ENCODE measurements at regions not wholly inside any gene's neighbourhood (a gene's known extent, or its start where the extent isn't known, plus 50 kb on each side); places are given as distances from the start of the nearest gene placed in this dataset.
A peak's percentile ranks its signal among the peaks of the same experiment; 100 is the strongest.
"Not testable (repeated sequence)": the region's sequence is repeated elsewhere in the genome, so short reads cannot be mapped to it uniquely, and the experiment has no call there.

DNA sequence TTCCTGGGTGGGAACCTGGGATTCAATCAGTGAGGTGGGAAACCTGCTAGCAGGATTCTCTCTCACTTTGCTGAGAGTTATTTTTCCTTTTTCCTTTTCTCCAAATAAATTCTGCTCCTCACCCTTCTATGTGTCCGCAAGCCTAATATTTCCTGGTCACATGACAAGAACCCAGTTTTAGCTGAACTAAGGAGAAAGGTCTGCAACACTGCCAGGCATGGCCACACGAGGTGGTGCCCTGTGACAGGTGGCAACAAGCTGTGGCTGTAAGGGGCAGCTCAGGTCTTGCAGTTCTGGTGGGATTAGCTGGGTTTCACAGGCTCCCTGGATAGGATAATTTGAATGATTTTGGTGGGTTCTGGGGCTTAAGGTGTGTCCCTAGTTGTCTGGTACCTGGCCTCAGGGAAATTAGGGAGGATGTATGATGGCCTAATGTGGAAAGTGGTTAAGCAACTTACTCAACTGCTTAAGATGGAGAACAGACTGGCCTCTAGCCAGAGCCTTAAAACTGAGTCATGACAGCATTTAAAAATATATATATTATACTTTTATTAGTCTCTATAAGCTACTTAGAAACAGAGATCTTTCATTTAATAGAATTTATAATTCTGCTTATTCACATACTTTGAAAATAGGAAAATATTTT lies 215.0 kb downstream of the IL15 start:
- DNase-seq (ENCODE audit: low read depth) = peak; percentile 21

DNA sequence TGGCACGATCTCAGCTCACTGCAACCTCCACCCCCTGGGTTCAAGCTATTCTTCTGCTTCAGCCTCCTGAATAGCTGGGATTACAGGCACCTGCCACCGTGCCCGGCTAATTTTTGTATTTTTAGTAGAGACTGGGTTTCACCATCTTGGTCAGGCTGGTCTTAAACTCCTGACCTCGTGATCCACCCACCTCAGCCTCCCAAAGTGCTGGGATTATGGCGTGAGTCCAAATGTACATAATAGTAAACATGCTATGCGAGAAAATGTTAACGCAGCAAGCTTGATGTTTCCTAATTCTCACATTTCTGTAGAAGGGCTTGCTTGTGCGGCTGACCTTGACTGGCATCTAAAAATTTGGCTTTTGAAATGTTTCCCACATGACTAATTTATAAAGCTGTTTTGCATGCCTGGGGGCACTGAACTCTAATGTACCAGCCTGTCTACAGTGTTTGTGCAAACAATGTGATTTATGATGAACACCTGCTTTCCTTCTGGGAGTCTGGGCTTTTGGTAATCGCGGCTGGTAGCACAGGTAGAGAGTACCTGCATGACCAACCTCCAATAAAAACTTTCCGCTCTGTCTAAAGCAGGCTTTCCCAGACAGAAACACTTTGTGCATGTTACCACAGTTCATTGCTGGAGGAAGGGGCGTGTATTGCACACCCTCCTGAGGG lies 216.8 kb downstream of the IL15 start:
- peak; percentile 93 for DNase-seq (ENCODE audit: low read depth)

DNA sequence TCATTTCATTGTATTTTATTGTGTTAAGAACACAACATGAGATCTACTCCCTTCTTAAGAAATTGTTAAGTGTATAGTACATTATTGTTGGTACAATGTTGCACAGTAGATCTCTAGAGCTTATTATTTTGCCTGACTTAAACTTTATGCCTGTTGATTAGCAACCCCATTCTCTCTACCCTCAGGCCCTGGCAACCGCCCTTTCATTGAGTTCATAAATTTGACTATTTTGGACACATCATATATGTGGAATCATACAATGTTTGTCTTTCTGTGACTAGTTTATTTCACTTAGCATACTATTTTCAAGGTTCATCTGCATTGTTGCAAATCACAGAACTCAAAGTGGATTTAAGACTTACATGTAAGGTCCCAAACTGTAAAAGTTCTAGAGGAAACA lies 222.1 kb downstream of the IL15 start:
- DNase-seq (ENCODE audit: low read depth) = no peak

DNA sequence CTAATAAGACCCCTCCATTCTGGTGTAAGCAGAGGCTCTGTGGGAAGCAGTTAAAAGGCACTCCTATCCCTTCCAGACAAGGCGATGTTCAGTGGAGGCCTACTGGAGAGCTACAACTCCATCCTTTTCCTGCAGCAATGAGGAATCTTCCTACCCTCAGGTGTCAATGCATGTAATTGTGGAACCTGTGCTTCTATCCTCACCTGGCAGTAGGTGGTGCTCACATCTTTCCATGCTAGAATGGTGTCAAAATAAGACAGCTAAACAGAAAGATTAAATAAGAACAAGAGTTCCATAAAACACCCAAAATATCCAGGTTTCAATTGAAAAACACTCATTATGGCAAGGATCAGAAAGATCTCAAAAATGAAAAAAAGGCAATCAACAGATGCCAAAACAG lies 224.6 kb downstream of the IL15 start:
- peak; percentile 26 for DNase-seq (ENCODE audit: low read depth)

DNA sequence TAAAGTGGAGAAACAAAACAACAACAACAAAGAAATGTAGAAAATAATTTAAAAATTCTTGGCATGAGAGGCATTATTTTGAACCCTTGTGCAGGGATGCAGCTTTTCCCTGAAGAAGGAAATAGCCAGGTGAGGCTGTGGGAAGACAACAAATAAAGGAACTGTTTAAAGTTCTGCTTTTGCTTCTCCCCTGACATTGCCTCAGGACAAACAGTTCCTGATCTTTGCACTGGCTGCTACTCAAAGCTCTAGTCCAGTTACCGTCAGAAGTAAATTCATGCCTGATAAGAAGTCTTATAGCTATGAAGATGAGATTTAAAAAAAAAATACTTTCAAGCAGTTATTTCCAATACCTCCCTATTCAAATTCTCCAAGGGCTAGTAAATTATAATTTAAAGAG lies 233.8 kb downstream of the IL15 start:
- DNase-seq (ENCODE audit: low read depth) = no peak

DNA sequence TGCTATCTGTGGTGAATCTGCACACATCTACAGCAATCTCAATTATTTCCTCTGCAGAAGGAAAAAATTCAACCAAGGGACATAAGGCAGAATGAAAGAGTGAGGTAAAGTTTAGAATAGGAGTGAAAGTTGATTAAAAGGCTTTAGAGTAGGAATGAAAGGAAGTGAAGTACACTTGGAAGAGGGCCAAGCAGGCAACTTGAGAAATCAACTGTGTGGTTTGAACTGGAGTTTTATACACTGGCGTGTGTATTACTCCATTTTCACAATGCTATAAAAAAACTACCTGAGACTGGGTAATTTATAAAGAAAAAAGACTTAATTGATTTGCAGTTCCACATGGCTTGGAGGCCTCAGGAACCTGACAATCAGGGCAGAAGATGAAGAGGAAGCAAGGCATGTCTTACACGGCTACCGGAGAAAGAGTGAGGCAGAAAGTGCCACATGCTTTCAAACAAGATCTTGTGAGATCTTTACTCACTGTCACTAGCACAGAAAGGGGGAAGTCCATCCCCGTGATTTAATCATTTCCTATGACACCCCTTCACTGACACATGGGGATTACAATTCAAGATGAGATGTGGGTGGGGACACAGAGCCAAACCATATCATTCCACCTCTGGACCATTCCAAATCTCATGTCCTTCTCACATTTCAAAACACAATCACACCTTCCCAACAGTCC lies 234.8 kb downstream of the IL15 start:
- peak; percentile 44 for DNase-seq (ENCODE audit: low read depth)

DNA sequence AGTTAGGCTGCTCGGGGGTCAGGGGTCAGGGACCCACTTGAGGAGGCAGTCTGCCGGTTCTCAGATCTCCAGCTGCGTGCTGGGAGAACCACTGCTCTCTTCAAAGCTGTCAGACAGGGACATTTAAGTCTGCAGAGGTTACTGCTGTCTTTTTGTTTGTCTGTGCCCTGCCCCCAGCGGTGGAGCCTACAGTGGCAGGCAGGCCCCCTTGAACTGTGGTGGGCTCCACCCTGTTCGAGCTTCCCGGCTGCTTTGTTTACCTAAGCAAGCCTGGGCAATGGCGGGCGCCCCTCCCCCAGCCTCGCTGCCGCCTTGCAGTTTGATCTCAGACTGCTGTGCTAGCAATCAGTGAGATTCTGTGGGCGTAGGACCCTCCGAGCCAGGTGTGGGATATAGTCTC lies 246.3 kb downstream of the IL15 start:
- not testable (repeated sequence) for DNase-seq (ENCODE audit: low read depth)

DNA sequence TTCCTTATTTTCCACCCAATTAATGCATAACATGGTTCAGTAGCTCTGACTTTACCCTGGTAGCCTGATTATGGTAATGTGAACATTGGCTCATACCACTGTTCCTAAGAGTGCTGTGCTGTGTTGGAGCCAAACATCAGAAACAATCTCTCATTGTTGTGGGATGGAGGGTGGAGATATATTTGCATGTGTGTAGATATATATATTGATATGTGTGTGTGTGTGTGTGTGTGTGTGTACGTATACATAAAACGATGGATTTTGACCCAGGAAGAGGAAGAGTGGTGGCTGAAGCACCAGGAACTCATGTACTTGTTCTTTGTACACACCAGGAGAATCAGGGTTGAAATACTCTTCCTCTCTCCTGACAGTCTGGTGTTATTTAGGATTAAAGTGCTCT lies 247.7 kb downstream of the IL15 start:
- DNase-seq (ENCODE audit: low read depth) = peak; percentile 54

DNA sequence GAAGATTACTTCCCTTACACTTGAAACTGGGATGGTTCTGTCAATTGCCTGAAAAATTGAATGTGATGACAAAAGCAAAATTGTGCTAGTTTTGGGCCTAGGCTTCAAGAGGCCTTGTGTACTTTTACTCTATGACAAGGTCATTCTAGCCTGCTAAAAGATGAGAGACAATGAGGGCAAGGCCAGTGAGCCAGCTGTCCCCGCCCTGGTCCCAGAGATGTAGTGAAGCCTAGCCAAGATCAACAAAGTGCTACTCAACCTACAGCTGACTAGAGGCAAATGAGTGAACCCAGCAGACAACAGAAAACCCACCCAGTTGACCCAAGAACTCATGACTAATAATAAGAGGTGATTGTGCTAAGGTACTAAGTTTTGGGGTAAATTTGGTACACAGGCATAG lies 248.7 kb downstream of the IL15 start:
- DNase-seq (ENCODE audit: low read depth) = no peak

DNA sequence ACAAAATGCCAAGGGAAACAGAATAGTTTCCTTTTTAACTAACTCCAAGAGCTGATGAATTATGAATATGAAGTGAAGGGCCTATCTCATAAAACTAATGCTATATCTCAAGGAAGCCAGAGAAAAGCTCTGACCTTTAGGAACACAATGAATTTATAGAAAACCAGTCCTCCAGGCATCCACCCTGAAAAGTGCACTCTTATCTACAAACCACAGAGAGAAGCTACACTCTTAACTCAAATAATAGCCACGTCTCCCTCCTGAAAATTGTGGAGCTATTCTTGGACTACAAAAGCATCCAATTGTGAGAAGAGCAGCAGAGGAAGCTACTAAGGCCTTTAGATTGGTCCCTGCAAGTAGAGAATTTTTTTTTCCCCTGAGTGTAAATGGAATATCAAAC lies 253.9 kb downstream of the IL15 start:
- no peak for DNase-seq (ENCODE audit: low read depth)

DNA sequence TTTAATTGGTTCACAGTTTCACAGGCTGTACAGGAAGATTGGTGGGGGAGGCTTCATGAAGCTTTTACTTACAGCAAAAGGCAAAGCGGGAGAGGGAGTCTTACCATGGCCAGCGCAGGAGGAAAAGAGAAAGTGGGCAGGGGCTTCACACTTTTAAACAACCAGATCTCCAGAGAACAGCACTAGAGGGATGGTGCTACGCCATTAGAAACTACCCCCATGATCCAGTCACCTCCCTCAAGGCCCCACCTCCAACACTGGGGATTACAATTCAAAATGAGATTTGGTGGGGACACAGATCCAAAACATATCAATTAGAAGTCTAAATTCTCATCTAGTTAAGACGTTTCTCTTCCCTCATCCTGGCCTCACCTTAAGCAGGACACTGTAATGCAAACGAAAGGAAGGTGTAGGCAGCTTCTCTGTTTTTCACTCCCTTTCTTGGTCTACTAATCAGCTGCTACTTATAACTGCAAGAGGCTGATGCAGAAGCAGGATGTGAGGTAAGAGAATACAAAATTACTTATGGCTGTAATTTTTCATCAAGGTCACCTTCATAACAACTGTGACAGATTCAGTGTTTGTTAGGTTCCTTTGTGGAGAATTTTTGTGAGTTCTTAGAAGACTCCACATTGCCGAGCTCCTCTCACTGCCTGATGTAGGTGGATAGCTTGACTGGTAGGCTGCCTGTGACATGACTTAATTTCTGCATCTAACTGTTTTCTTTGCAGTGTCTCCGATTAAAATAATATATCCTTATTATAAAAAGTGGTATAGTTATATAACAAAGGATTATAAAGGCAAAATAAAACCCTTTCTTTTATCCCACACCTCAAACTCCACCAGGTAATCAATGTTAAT lies 255.1 kb downstream of the IL15 start:
- DNase-seq (ENCODE audit: low read depth) = no peak

DNA sequence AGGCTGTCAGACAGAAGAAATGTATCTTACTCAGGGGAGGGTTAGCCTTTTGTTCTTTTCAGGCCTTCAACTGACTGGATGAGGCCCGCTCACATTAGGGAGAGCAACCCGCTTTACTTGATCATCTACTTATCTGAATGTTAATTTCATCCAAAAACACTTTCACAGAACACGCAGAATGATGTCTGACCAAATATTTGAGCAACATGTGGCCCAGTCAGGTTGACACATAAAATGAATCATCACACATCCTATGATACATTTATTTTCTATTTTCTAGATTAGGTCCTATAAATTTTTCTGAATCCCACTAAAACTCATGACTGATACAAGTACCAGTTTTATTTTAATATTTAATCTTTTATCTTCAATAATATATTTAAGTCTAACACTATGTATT lies 260.3 kb downstream of the IL15 start:
- DNase-seq (ENCODE audit: low read depth) = no peak

DNA sequence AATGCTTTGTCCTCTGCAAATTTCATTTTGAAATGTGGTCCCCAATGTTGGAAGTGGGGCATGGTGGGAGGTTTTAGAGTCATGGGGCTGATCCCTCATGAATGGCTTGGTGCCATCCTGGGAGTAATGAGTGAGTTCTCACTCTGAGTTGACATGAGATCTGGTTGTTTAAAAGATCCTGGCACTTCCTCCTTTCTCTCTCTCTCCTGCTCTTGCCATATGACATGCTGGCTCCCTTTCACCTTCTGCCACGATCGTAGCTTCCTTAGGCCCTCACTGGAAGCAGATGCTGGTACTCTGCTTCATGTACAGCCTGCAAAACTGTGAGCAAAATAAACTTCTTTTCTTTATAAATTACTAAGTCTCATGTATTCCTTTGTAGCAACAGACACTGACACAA lies 262.0 kb downstream of the IL15 start:
- no peak for DNase-seq (ENCODE audit: low read depth)

DNA sequence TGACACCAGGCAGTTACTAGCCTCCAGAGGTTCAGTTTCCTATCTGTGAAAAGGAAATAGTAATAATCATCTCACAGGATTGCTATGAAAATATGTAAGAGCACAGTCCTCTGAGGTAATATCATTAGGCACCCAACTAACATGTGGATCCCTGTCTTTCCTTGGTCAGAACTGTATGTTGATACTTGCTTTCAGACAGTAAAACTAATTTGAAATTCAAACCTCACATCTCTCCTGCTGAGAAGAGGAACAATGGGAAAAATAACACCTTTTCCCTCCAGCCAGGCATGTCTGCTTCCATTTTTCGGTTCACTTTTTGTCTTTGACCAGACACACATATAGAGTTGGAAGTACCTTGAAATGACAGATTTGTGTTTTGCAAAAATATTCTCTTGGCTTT lies 262.7 kb downstream of the IL15 start:
- DNase-seq (ENCODE audit: low read depth) = no peak

DNA sequence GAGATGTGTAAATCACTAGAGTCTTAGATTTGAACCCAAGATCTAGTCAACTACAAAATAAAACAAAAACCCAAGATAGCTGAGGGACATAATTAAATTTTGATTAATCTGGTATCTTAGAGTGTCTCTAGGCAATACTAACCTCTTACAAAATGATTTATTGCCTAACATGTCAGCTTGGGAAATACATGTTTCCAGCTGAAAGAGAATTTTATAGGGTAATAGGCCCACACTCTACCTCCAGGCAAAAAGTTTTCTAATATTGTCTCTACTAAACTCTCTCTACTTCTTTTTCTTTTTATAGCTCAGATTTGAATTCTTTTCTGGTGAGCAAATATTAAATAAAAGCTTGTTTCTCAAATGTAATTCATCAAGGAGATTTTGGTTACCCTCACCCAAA lies 263.2 kb downstream of the IL15 start:
- no peak for DNase-seq (ENCODE audit: low read depth)

DNA sequence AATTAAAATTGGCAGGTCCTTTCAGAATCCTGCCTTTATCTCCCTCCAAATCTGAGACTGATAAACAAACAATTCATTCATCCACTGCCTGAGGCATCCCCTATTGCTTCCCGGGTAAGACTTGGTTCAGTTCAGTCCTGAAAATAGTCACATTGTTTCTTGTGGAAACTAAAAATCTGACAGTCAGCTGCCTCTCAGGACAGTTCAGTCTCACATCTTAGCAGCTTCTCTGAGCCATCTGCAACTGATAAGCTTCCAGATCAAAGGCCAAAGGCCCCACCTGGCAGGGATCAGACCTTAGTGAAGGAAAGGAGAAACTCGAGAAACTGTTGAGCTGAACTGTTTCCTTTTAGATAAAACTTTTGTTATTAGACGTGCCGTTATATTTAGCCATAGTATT lies 264.5 kb downstream of the IL15 start:
- no peak for DNase-seq (ENCODE audit: low read depth)

DNA sequence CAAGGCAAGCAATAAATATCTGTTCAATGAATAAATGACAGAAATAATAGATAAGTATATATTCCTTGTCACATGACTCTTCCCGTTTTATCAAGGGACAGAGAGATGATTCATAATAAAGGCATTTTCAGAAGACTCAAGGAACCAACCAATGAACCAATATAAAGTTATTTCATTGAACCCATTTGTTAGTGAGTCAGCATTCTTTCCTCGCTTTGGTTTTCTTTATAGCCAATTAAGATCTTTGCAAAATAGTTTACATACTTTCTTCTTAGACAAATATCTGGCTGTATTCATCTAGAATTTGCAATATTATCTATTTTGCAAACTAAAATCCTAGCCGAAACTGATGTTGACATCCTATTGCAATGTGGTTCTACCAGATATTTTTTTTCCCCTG lies 269.4 kb downstream of the IL15 start:
- peak; percentile 67 for DNase-seq (ENCODE audit: low read depth)

DNA sequence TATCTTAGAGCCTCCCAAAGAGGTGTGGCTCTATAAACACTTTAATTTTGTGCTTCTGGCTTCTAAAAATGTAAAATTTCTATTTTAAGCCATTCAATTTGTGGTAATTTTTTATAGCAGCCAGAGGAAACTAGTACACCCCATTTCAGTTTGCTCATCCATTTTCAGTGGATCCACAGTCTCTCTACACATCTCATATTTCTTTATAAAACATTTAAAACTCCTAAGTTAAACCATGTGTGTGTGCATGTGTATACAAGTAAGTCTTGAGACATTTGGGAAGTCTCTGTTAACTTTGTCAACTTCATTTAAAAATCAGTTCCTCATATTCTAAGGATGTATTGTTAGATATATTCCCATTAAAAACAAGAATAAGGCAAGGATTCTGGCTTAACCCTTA lies 273.2 kb downstream of the IL15 start:
- no peak for DNase-seq (ENCODE audit: low read depth)

DNA sequence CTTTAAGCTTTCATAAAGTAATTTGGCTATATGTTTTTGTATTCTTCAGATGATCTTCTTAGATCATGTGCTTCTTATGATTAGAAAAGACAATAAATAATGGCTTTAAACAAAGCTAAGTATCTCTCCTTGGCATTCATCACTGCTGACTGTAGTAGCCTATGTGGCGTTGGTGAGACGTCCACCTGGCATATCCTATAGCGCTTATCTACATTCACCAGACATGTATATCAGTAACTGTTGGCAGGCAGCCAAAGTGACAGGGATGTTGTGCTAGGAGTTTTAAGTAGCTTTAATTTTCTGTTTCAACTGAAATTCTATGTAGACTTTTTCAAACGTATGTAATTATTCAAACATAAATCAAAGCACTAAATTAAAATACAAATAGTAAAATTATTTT lies 276.4 kb downstream of the IL15 start:
- DNase-seq (ENCODE audit: low read depth) = no peak

DNA sequence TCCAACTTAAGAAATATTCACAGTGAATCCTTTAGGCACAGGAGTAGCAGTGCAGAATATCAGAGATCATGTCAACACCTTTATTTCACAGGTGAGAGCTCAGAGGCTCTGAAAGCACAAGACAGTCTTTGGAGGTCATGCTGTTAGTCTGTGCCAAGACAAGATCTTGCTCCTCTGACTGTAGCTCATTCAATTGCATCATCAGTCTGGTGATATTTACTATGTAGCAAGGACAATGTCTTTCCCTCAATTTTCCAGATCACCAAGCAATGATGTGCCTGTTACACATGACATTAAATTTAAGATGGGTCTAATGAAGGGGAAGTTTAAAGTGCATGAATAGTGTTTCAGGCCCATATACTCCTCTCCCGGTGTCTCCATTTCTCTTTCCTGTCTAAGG lies 277.5 kb downstream of the IL15 start:
- peak; percentile 74 for DNase-seq (ENCODE audit: low read depth)

DNA sequence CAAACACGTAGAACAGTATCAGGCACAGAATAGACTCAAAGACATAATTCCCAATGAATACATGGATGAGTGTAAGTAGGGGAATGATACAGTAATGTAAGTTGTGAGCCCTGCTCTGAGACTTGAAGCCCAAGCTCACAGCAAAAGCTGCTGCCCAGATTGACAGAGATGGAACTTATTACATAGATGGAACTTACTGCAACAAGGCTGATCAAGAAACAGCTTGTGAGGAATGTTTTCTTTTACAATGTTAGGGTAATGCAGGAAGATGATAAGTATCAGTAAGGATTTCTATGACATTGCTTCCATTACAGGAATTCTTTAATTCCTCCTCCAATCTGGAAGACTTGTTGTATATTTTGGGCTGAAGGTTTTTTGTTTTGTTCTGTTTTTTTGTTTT lies 278.4 kb downstream of the IL15 start:
- no peak for DNase-seq (ENCODE audit: low read depth)

DNA sequence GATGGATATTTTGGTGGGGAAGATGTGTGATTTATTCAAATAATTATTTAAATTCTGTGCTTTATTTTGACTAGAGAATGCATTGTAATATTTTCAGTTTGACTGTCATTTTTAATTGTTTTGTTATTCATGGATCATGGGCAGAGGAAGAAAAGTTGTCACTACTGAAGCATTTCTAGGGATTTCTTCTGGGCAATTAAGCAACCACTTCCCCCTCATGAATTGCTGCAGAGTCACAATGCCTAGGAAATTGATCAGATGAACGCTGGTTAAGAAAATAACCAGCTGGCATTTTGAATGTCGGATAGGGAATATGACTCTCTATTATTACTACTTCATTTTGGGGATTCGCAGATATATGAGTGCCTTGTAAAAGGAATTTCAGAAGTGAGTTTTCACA lies 283.3 kb downstream of the IL15 start:
- peak; percentile 22 for DNase-seq (ENCODE audit: low read depth)

Data from renal cortical epithelial cell (primary cell).